GM19351 (cell line): ENCODE measurements at regions not wholly inside any gene's neighbourhood (a gene's known extent, or its start where the extent isn't known, plus 50 kb on each side); places are given as distances from the start of the nearest gene placed in this dataset.

ENCODE experiments used
- ATAC-seq: cut with Tn5 transposase; IDR thresholded peaks from one replicate; pipeline ENCODE4 v1.9.1; 2021; ENCODE audit warnings: mild to moderate bottlenecking, moderate library complexity; ENCODE audit not compliant: unreplicated experiment

GRCh38 chr20:51079488-51079887, 56.6 kb upstream of the KCNG1 start:
- no peak for ATAC-seq

GRCh38 chr20:51077686-51078060, 54.8 kb upstream of the KCNG1 start:
- no peak for ATAC-seq

- no peak for ATAC-seq
Measured at GRCh38 chr20:51076786-51077685, 54.1 kb upstream of the KCNG1 start.

GRCh38 chr20:51074062-51074461, 51.2 kb upstream of the KCNG1 start:
- no peak for ATAC-seq
